NCI-H446 treated with DMSO at 0.1 percent for 48 hours (cell line): ENCODE measurements at regions not wholly inside any gene's neighbourhood (a gene's known extent, or its start where the extent isn't known, plus 50 kb on each side); places are given as distances from the start of the nearest gene placed in this dataset.
"Not testable (repeated sequence)": the region's sequence is repeated elsewhere in the genome, so short reads cannot be mapped to it uniquely, and the experiment has no call there.

Source experiments
- DNase-seq: peaks from one replicate; lab custom pipeline; 2025; lab: John Stamatoyannopoulos, UW

DNA sequence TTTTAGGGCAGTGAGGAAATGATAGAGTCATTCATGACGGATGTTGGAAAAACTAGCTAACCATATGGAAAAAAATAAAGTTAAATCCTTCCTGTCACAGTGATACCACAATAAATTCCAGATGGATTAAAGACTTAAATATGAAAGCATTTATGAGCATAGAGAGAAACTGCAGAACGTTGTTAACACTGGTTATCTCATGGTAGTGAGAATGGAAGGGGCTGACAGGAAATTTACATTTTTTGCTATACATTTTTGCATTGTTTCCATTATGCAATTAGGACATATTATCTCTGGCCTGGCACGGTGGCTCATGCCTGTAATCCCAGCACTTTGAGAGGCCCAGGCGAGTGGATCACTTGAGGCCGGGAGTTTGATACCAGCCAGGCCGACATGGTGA is 130.5 kb upstream of the VOPP1 start:
- DNase-seq = not testable (repeated sequence)

DNA sequence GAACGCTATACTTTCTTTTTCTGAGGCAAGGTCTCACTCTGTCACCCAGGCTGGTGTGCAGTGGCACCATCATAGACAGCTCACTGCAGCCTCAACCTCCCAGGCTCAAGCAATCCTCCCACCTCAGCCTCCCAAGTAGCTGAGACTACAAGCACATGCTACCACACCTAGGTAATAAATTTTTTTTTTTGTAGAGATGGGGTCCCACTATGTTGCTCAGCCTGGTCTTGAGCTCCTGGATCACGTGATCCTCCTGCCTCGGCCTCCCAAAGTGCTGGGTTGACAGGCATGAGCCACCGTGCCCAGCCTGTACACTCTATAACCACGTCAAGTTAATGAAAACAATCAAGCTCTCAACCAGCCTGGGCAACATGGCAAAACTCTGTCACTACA is 127.1 kb upstream of the VOPP1 start:
- DNase-seq = not testable (repeated sequence)

DNA sequence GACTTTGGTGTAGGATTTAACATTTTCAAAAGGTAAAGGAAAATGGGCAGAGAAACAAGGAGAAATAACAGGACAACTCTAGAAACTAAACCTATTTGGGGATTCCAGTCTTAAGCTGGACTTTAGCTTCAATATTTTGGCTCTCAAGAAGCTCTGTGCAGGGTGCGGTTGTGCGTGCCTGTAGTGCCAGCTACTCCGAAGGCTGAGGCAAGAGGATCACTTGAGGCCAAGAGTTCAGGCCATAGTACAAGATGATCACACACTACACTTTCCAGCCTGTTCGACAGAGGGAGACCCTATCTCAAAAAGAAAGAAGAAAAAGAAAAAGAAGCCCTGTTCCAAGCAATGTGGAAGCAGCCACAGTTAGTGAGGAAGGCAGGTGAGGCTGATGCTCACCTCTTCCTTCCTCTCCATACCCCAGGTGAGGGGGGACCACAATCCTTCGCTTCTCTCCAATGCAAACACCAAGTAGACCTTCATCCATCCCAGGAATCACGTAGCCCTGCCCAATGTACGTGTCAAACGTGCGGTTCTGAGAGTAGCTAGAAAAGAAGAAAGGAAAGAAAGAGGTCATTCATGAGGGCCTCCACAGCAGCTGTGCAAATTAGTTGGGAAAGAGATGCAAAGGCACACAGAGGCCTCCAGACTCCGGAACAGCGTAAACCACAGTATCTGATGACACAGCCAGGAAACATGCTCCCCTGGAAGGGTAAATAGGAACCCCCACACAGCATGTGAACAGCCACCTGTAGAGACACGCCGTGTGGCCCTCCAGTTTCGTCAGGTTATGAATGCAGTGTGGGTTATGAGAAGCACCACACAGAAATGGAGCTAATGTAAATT is 126.5 kb upstream of the VOPP1 start:
- DNase-seq = not testable (repeated sequence)

DNA sequence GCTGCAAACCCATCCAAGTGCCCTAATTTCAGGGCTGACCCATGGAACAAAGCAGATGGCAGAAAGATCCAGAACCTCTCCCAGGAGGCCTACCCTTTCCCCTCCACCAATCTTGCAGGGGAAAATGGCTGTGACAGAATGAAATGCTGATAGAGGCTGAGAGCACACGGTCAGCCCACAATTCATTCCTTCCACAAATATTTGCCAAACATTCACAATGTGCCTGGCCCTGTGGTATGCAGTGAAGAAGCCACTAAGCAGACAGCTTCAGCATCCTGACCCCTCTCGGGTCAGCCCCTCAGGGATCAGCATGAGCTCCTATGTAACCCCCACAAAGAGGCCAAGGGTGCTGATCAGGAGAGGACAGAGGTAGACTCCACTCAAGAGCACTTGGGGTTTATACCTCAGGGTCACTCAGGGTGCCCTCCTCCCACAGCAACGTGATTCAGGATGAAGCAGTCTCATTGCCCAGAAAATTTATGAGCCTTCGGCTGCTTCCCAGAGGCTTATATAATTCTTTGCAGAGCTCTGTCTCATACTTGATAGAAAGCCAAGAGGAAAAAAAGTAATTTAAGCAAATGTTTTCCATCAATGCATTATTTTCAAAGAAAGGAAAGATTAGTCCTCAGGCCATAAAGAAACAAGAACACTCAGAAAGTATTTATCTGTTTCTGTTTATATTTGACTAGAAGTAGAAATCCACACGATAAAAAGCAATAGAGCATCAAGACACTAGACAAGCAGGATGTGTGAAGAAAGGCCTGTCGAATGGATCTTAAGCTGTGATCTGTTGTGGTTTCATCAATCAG is 123.8 kb upstream of the VOPP1 start:
- not testable (repeated sequence) for DNase-seq

DNA sequence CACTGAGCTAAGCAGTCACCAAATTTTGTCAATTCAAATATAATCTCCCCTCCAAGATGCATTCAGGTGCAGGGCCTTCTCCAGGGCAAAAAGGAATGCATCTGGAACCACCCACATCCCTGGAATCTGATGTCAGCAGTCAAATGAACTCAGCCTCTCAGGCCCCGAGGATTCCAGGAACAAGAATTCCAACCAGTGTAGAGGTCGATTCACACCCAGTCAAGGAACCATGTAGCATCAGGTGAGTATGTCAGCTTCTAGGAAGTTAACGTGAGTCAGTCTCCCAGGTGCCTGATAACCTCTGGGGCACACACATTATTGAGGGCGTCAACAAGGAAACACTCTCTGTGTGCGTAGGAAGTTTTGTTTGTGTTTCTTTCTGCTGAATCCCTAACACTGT is 122.2 kb upstream of the VOPP1 start:
- not testable (repeated sequence) for DNase-seq

DNA sequence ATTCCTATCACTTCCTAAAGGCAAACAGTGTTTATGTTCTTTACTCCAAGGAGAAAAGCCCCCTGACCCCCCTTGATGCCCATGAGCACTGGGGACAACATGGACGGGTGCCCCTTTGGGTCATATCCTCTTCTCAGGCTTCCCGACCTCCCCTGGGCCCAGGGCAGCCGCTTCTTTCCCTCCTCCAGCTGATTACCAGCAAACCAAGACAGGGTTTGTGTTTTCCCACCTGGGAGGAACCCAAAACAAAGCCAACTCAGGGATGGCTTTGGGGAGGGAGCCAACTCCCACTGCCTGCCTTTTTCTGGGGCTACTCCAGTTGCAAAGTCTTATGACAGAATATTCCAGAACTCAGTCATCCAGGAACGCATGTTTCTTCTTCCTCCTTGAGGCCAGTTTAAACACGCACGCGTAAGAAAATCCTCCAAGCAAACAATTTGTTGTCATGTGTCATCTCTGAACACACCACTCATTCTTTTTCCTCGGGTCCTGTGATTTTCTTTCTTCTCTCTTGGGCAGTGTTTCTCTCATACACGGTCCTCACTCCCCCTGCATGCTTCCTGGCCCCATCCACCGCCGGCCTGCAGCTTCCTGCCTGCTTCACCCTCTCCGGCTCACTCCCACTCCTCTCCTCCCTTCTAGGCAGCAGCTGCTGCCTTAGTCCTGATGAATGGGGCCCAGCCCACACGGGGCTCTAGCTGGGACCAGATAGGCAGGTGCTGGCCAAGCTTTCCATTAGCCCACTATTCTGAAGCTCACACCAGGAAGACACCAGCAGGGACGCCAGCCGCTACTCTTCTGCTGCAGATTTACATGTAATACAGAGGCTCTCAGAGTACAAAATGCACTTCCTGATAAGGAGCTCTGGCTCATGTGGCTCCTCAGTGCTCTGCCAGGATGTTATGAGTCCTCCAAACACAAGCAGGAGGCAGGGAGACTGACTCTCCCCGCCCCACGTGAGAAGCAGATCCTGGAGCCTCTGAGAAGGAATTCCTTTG is 116.7 kb upstream of the VOPP1 start:
- DNase-seq = not testable (repeated sequence)

DNA sequence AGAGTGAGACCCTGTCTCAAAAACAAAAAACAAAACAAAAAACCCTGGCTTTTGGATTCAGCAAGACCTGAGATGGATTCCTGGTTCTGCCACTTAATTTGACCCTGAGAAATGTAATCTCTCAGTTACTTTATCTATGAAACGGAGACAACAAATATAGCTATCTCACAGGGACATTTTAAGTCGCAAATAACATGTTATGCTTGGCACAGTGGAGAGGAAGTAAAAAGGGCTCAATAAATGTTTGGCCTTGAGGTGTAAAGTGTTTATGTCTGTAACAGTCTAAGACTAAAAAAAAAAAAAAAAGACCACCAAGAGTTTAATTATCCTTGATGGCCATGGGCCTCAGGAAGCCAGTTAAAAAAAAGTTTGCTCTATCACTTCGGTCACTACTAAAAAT is 116.0 kb upstream of the VOPP1 start:
- DNase-seq = not testable (repeated sequence)

DNA sequence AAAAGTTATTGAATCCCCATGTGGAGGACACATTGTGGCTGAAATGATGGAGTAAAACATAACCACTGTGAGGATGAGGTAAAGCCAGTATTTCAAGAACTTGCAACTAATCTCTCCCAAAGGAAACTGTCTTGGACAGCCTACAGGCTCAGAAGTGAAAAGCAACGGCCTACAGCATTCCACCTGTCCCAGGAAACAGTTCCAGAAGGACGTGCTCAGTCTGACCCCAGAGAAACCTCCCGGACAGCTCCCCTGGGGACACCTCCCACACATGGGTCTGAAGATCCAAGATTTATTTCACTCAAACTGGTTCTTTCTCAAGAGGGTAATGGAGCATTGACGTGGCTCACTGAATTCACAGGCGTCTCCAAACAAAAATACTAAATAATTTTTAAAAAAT is 115.0 kb upstream of the VOPP1 start:
- DNase-seq = not testable (repeated sequence)

DNA sequence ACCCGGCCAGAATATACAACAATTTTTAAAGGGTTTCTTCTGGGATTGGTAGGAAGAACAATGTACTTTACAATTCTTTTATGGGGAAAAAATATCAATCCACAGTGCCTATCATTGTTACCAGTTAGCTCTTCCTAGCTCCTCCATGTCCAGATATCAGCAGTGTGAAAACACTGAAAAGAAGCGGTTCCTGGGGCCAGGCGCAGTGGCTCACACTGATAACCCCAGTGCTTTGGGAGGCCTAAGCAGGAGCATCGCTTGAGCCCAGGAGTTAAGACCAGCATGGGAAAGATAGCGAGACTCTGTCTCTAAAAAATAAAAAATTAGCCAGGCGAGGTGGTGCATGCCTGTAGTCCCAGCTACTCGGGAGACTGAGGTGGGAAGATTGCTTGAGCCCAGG is 114.5 kb upstream of the VOPP1 start:
- not testable (repeated sequence) for DNase-seq

DNA sequence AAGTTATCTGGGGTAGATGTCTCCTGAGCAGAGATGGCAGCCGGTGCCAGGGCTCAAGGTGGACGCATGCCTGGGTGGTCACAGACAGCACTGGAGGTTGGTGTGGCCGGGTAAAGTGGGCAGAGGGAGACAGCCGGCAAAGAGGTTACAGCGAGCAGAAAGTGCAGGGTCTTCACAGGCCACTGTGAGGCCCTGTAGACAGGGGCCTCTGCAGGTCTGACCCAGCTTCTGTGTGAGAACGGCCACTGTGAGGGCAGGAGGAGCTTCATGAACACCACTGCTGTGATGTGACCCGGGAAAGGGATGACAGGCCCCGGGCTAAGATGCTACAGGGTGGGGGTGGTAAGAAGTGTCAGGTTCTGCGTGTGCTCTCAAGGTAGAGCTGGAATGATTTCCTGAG is 111.2 kb upstream of the VOPP1 start:
- DNase-seq = not testable (repeated sequence)

DNA sequence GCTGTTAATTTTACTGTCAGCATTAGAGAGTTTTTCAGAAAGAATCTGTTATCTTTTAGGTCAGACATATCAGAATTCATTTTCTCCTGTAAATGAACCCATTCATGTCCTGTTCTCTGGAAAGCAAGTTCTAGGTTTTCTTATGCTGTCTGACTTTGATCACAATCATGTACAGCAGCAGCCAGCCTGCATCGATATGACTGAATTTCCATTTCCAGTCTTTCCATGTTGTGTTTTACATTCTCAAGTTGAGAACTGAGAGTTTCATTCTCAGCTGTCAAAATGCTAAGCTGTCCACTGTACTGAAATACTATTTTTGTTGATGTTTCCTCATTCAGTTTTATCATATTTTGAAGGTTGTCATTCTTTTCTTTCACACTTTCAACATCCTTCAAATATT is 103.3 kb upstream of the VOPP1 start:
- not testable (repeated sequence) for DNase-seq

DNA sequence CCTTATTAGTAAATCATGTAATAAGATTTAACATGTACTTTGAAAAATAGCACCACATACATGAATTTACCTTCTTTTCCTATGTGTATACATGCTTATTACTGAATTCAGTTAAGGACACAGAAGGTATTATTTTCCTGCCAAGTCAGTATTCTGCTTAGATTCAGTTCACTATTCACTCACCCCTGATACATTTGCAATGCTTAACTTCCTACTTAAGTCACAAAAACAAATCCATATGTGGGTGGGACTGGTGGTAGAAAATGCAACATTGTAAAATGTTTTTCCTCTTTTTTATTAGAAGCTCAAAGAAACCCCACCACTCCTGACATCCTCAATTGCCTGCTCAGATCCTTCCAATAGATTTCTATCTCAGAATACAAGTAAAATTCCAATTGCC is 101.2 kb upstream of the VOPP1 start:
- not testable (repeated sequence) for DNase-seq

DNA sequence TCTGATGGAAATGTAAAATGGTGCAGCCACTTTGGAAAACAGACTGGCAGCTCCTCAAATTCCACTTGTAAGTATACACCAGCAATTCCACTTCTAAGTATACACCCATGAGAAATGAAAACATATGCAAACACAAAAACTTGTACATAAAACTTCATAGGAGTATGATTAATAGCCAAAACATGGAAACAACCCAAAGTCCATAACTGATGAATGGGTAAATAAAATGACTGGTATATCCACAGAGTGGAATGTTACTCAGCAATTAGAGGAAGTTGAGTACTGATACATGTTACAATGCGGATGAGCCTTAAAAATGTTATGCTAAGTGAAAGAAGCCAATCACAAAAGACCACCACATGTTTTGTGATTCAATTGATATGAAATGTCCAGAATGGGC is 99.8 kb upstream of the VOPP1 start:
- not testable (repeated sequence) for DNase-seq

DNA sequence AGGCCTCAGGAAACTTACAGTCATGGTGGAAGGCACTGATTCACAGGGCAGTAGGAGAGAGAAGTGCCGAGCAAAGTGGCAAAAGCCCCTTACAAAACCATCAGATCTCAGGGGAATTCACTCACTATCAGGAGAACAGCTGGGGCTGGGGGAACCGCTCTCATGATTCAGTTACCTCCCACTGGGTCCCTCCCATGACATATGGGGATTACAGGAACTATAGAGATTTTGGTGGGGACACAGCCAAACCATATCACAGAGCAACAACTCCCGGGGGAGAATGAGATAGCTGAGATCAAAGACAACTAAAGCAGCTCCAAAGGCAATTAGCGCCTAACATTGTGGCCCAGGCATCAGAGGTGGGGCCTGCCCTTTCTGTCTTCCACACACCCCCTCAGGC is 85.4 kb upstream of the VOPP1 start:
- no peak for DNase-seq

DNA sequence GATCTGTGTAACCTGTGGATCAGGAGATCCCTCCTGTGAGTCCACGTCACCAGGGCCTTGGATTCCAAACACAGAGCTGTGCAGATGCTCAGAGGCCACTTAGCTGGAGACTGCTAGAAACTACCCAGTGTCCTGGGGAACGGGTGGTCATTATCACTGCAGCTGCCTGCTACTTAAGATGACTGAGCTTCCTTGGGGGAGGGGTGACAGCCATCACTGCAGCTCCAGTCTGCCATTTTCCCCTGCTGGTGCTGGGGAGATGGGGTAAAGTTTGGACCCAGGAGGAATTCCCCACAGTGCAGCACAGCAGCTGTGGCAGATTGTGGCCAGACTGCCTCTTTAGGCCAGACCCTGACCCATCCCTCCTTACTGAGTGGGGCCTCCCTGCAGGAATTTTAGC is 78.8 kb upstream of the VOPP1 start:
- DNase-seq = no peak

DNA sequence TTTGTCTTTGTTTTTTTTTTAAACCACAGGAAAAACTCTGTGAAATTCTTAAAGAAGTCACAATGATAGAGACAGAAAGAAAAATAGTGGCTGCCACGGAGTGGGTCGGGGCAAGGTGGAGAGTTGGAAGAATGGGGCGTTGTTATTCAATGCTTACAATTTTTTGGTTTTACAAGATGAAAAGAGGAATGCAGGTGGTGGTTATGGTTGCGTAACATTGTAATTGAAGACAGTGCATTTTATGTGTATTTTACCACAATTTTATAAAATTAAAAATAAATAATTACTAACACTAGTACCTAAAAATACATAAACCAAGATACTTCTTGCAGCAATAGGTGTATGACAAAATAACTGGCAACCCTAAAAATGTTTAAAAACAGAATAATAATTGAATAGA is 76.9 kb upstream of the VOPP1 start:
- no peak for DNase-seq

DNA sequence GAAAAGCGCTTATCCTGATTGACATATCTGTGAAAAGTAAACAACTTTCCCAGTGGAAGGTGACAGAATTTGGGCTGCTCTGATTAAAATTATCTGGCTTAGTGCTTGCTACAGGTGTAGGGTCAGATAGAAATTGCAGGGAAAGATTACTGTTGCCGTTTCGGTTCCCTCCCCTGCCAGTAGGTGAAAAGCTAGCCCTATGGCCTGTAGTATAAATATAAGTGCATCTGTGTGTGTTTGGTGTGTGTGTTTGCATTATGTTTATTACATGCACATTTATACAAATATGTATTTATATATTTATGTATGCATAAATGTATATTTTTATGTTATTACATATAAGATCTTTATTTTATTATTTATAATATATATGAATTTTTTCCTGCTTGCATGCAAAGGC is 72.3 kb upstream of the VOPP1 start:
- DNase-seq = no peak

DNA sequence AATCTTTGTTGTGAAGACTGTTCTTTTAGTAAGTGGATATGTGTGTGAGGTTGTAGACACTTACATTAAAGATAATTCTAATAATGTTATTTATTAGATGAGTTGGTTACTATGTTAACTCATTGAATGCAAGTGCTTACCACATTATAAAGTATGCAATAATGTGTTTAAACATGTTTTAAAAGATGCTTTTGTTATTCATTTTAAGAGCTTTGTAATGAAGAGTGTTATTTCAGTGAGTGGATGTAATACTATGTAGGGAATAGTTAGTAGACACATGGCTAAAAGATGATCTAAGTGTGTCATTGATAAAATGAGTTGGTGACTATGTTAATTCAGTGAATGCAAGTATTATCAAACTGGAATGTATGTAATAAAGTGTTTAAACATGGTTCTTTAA is 70.0 kb upstream of the VOPP1 start:
- DNase-seq = no peak

DNA sequence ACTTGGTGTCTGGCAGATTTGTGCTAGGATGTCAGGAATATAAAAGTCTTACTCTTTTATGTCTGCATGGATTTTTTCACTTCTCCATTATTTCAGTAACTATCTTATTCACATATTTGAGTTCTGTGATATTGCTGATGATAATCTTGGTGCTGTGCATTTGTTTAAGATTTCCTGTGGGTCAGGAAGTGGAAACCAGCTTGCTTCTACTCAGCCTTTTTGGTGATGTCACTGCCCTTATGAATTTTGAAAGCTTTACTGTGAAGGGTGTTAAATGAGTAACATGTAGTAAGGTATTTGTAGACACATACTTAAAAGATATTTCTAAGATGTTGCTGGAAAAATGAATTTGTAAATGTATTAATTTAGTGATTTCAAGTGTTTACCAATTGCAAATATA is 69.5 kb upstream of the VOPP1 start:
- no peak for DNase-seq

DNA sequence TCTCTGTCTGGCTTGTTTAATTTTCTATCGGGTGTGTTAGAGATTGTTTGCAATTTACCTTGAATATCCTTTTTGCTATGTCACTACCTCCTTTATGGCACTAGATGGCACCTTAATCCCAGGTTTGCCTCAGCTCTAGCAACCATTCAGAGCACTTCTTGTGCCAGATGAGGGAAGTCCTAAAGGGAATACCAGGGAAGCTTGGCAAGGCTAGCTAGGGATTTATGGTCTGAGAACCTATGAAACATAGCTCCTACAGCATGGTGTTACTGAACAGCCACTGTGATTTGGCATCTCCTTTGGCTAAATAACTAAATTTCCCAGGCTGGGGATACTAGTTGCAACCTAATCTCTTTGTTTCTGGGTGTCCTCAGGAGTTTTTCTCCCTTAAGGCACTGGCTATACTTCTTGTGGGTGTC is 69.0 kb upstream of the VOPP1 start:
- DNase-seq = peak; percentile 63

DNA sequence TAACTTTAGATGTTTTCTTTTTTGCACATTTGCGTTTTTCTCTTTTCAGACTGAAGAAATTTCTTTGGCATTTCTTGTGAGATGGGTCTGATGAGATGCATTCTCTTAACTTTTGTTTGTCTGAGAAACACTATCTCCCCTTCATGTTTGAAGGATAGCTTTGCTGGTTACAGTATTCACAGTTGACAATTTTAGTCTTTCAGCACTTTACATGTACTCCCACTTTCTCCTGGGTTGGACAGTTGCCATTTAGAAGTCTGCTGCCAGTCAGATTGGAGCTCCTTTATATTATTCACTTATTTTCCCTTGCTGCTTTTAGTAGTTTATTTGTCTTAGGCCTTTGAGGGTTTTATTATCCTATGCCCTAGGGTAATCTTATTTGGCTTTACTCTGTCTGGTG is 67.3 kb upstream of the VOPP1 start:
- no peak for DNase-seq
